WTC11 (cell line): ENCODE measurements at regions not wholly inside any gene's neighbourhood (a gene's known extent, or its start where the extent isn't known, plus 50 kb on each side); places are given as distances from the start of the nearest gene placed in this dataset.

ENCODE experiments used
- ATAC-seq: fragments of 200-7000 bp; cut with Tn5 transposase; 2 replicates; pipeline ENCODE4 v1.10.0; 2021; ENCODE audit warnings: mild to moderate bottlenecking, moderate library complexity
- CTCF ChIA-PET: fragments of 300-600 bp; sonication (Branson Sonifier 250); formaldehyde crosslinking; loops from one replicate; lab custom pipeline; 2021; ENCODE audit warnings: antibody characterized with exemption; lab: Charles Lee
- POLR2A ChIA-PET: fragments of 350-600 bp; sonication (Branson Sonifier 250); formaldehyde crosslinking; loops from one replicate; lab custom pipeline; 2021; ENCODE audit warnings: antibody characterized with exemption; lab: Charles Lee
- DNase-seq: peaks from one replicate; pipeline ENCODE4 v3.0.0; 2021; ENCODE audit warnings: low spot score
- H3K27ac Mint-ChIP-seq: 2 replicates; pipeline ENCODE4 v1.8.0; 2021; ENCODE audit warnings: mixed read lengths
- H3K27me3 Mint-ChIP-seq: 2 replicates; pipeline ENCODE4 v1.8.0; 2021; ENCODE audit warnings: low read depth, mild to moderate bottlenecking, moderate library complexity, mixed read lengths
- H3K36me3 Mint-ChIP-seq: 2 replicates; pipeline ENCODE4 v1.8.0; 2021; ENCODE audit warnings: mixed read lengths
- H3K4me1 Mint-ChIP-seq: 2 replicates; pipeline ENCODE4 v1.8.0; 2022; ENCODE audit warnings: mixed read lengths
- H3K4me3 Mint-ChIP-seq: 2 replicates; pipeline ENCODE4 v1.8.0; 2021; ENCODE audit warnings: mild to moderate bottlenecking, moderate library complexity, mixed read lengths
- H3K9me3 Mint-ChIP-seq: 2 replicates; pipeline ENCODE4 v1.8.0; 2021; ENCODE audit warnings: mixed read lengths
- CREB1 ChIP-seq: sonication (generic); formaldehyde crosslinking; IDR thresholded peaks from 2 replicates; pipeline ENCODE4 v1.8.0; 2023; ENCODE audit warnings: mild to moderate bottlenecking, missing genetic modification reagents
- CREM ChIP-seq: sonication (generic); formaldehyde crosslinking; IDR thresholded peaks from 2 replicates; pipeline ENCODE4 v1.8.1; 2022; ENCODE audit warnings: mild to moderate bottlenecking, missing genetic modification reagents, moderate library complexity
- JUN ChIP-seq: sonication (generic); formaldehyde crosslinking; IDR thresholded peaks from 2 replicates; pipeline ENCODE4 v1.8.0; 2023; ENCODE audit warnings: mild to moderate bottlenecking, missing genetic modification reagents
- KAT7 ChIP-seq: sonication (generic); formaldehyde crosslinking; IDR thresholded peaks from 2 replicates; pipeline ENCODE4 v1.8.1; 2023; ENCODE audit warnings: missing genetic modification reagents, mild to moderate bottlenecking, borderline replicate concordance
- MXD4 ChIP-seq: fragments of 250-450 bp; sonication (Bioruptor Pico); IDR thresholded peaks from 2 replicates; pipeline ENCODE4 v1.8.0; 2021; ENCODE audit warnings: mild to moderate bottlenecking, moderate library complexity, borderline replicate concordance
- RELA ChIP-seq: sonication (generic); formaldehyde crosslinking; IDR thresholded peaks from 2 replicates; pipeline ENCODE4 v1.8.1; 2022; ENCODE audit warnings: missing genetic modification reagents, mild to moderate bottlenecking, borderline replicate concordance
- SMAD4 ChIP-seq: sonication (generic); formaldehyde crosslinking; IDR thresholded peaks from 2 replicates; pipeline ENCODE4 v1.8.0; 2022; ENCODE audit warnings: mild to moderate bottlenecking, missing genetic modification reagents
- SP1 ChIP-seq: sonication (generic); formaldehyde crosslinking; conservative IDR thresholded peaks from 2 replicates; pipeline ENCODE4 v1.8.1; 2022; ENCODE audit warnings: missing genetic modification reagents
- ZNF138 ChIP-seq: sonication (generic); formaldehyde crosslinking; conservative IDR thresholded peaks from 2 replicates; pipeline ENCODE4 v1.8.1; 2022; ENCODE audit warnings: mild to moderate bottlenecking, moderate library complexity, missing genetic modification reagents
- ZNF263 ChIP-seq: sonication (generic); formaldehyde crosslinking; IDR thresholded peaks from 2 replicates; pipeline ENCODE4 v1.8.1; 2022; ENCODE audit warnings: low read depth, mild to moderate bottlenecking, moderate library complexity, missing genetic modification reagents
- ZNF423 ChIP-seq: fragments of 250-450 bp; sonication (Bioruptor Pico); IDR thresholded peaks from 2 replicates; pipeline ENCODE4 v2.1.2; 2022; ENCODE audit warnings: mild to moderate bottlenecking, moderate library complexity
- ZNF671 ChIP-seq: fragments of 250-450 bp; sonication (Bioruptor Pico); IDR thresholded peaks from 2 replicates; pipeline ENCODE4 v1.8.0; 2021; ENCODE audit warnings: mild to moderate bottlenecking
- TF ChIP-seq, protein P1 (sequence below): sonication (generic); formaldehyde crosslinking; IDR thresholded peaks from 2 replicates; pipeline ENCODE4 v1.8.0; 2022; ENCODE audit warnings: missing genetic modification reagents
- TF ChIP-seq, protein P2 (sequence below): fragments of 250-450 bp; sonication (Bioruptor Pico); IDR thresholded peaks from 2 replicates; pipeline ENCODE4 v2.1.2; 2022; ENCODE audit warnings: mild to moderate bottlenecking, moderate library complexity
- TF ChIP-seq, protein P3 (sequence below): fragments of 250-450 bp; sonication (Bioruptor Pico); IDR thresholded peaks from 2 replicates; pipeline ENCODE4 v1.9.0; 2021; ENCODE audit warnings: mild to moderate bottlenecking
- TF ChIP-seq, protein P4 (sequence below): sonication (generic); formaldehyde crosslinking; IDR thresholded peaks from 2 replicates; pipeline ENCODE4 v1.8.0; 2023; ENCODE audit warnings: missing genetic modification reagents, mild to moderate bottlenecking, borderline replicate concordance
- TF ChIP-seq, protein P5 (sequence below): fragments of 250-450 bp; sonication (Bioruptor Pico); IDR thresholded peaks from 2 replicates; pipeline ENCODE4 v1.8.0; 2021; ENCODE audit warnings: mild to moderate bottlenecking
- TF ChIP-seq, protein P6 (sequence below): sonication (generic); formaldehyde crosslinking; IDR thresholded peaks from 2 replicates; pipeline ENCODE4 v1.8.1; 2022; ENCODE audit warnings: mild to moderate bottlenecking, missing genetic modification reagents, moderate library complexity, borderline replicate concordance
- TF ChIP-seq, protein P7 (sequence below): sonication (generic); formaldehyde crosslinking; IDR thresholded peaks from 2 replicates; pipeline ENCODE4 v1.8.0; 2023; ENCODE audit warnings: missing genetic modification reagents
- TF ChIP-seq, protein P8 (sequence below): sonication (generic); formaldehyde crosslinking; IDR thresholded peaks from 2 replicates; pipeline ENCODE4 v1.8.1; 2023; ENCODE audit warnings: mild to moderate bottlenecking, missing genetic modification reagents, moderate library complexity

DNA sequence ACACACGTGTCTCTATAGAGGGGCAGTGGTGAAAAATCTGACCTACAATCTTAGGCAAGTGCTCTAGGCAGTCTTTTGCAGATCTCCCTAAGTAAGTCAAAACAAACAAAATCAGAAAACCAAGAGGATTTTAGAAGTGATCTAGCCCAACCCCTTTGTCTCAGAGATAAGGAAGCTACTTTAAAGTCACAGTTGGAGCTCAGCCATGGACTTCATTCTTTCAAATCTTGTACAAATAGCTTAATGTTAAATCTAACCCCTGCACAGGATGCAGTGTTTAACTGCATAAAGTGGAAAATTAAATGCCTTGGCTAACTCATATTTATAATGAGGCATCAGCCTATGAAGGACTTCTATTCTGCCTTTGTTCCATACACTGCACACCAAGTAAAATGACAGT lies 135.1 kb upstream of the RFX3 start:
- H3K27me3 Mint-ChIP-seq = no peaks in the 10 kb centered on the region
- H3K9me3 Mint-ChIP-seq = no peaks in the 10 kb centered on the region
- H3K4me1 Mint-ChIP-seq = peaks cover 17% of the 10 kb centered on the region
- no peak overlapping the region for H3K4me3 Mint-ChIP-seq
- TF ChIP-seq JUN (CRISPR knock-in tag) (no peak), ZNF671 (no peak), CREB1 (no peak), KAT7 (CRISPR knock-in tag) (no peak), CREM (CRISPR knock-in tag) (no peak), RELA (CRISPR knock-in tag) (no peak), MXD4 (CRISPR knock-in tag) (no peak), SMAD4 (CRISPR knock-in tag) (no peak), ZNF263 (CRISPR knock-in tag) (no peak), ZNF138 (CRISPR knock-in tag) (no peak), SP1 (CRISPR knock-in tag) (no peak), ZNF423 (CRISPR knock-in tag) (no peak)
- TF ChIP-seq, protein P1, sequence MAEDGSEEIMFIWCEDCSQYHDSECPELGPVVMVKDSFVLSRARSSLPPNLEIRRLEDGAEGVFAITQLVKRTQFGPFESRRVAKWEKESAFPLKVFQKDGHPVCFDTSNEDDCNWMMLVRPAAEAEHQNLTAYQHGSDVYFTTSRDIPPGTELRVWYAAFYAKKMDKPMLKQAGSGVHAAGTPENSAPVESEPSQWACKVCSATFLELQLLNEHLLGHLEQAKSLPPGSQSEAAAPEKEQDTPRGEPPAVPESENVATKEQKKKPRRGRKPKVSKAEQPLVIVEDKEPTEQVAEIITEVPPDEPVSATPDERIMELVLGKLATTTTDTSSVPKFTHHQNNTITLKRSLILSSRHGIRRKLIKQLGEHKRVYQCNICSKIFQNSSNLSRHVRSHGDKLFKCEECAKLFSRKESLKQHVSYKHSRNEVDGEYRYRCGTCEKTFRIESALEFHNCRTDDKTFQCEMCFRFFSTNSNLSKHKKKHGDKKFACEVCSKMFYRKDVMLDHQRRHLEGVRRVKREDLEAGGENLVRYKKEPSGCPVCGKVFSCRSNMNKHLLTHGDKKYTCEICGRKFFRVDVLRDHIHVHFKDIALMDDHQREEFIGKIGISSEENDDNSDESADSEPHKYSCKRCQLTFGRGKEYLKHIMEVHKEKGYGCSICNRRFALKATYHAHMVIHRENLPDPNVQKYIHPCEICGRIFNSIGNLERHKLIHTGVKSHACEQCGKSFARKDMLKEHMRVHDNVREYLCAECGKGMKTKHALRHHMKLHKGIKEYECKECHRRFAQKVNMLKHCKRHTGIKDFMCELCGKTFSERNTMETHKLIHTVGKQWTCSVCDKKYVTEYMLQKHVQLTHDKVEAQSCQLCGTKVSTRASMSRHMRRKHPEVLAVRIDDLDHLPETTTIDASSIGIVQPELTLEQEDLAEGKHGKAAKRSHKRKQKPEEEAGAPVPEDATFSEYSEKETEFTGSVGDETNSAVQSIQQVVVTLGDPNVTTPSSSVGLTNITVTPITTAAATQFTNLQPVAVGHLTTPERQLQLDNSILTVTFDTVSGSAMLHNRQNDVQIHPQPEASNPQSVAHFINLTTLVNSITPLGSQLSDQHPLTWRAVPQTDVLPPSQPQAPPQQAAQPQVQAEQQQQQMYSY (CRISPR knock-in tag) = no peak
- TF ChIP-seq, protein P2, sequence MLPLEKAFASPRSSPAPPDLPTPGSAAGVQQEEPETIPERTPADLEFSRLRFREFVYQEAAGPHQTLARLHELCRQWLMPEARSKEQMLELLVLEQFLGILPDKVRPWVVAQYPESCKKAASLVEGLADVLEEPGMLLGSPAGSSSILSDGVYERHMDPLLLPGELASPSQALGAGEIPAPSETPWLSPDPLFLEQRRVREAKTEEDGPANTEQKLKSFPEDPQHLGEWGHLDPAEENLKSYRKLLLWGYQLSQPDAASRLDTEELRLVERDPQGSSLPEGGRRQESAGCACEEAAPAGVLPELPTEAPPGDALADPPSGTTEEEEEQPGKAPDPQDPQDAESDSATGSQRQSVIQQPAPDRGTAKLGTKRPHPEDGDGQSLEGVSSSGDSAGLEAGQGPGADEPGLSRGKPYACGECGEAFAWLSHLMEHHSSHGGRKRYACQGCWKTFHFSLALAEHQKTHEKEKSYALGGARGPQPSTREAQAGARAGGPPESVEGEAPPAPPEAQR (CRISPR knock-in tag) = no peak
- TF ChIP-seq, protein P3, sequence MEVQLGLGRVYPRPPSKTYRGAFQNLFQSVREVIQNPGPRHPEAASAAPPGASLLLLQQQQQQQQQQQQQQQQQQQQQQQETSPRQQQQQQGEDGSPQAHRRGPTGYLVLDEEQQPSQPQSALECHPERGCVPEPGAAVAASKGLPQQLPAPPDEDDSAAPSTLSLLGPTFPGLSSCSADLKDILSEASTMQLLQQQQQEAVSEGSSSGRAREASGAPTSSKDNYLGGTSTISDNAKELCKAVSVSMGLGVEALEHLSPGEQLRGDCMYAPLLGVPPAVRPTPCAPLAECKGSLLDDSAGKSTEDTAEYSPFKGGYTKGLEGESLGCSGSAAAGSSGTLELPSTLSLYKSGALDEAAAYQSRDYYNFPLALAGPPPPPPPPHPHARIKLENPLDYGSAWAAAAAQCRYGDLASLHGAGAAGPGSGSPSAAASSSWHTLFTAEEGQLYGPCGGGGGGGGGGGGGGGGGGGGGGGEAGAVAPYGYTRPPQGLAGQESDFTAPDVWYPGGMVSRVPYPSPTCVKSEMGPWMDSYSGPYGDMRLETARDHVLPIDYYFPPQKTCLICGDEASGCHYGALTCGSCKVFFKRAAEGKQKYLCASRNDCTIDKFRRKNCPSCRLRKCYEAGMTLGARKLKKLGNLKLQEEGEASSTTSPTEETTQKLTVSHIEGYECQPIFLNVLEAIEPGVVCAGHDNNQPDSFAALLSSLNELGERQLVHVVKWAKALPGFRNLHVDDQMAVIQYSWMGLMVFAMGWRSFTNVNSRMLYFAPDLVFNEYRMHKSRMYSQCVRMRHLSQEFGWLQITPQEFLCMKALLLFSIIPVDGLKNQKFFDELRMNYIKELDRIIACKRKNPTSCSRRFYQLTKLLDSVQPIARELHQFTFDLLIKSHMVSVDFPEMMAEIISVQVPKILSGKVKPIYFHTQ (CRISPR knock-in tag) = no peak
- TF ChIP-seq, protein P4, sequence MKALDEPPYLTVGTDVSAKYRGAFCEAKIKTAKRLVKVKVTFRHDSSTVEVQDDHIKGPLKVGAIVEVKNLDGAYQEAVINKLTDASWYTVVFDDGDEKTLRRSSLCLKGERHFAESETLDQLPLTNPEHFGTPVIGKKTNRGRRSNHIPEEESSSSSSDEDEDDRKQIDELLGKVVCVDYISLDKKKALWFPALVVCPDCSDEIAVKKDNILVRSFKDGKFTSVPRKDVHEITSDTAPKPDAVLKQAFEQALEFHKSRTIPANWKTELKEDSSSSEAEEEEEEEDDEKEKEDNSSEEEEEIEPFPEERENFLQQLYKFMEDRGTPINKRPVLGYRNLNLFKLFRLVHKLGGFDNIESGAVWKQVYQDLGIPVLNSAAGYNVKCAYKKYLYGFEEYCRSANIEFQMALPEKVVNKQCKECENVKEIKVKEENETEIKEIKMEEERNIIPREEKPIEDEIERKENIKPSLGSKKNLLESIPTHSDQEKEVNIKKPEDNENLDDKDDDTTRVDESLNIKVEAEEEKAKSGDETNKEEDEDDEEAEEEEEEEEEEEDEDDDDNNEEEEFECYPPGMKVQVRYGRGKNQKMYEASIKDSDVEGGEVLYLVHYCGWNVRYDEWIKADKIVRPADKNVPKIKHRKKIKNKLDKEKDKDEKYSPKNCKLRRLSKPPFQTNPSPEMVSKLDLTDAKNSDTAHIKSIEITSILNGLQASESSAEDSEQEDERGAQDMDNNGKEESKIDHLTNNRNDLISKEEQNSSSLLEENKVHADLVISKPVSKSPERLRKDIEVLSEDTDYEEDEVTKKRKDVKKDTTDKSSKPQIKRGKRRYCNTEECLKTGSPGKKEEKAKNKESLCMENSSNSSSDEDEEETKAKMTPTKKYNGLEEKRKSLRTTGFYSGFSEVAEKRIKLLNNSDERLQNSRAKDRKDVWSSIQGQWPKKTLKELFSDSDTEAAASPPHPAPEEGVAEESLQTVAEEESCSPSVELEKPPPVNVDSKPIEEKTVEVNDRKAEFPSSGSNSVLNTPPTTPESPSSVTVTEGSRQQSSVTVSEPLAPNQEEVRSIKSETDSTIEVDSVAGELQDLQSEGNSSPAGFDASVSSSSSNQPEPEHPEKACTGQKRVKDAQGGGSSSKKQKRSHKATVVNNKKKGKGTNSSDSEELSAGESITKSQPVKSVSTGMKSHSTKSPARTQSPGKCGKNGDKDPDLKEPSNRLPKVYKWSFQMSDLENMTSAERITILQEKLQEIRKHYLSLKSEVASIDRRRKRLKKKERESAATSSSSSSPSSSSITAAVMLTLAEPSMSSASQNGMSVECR (CRISPR knock-in tag) = no peak
- TF ChIP-seq, protein P5, sequence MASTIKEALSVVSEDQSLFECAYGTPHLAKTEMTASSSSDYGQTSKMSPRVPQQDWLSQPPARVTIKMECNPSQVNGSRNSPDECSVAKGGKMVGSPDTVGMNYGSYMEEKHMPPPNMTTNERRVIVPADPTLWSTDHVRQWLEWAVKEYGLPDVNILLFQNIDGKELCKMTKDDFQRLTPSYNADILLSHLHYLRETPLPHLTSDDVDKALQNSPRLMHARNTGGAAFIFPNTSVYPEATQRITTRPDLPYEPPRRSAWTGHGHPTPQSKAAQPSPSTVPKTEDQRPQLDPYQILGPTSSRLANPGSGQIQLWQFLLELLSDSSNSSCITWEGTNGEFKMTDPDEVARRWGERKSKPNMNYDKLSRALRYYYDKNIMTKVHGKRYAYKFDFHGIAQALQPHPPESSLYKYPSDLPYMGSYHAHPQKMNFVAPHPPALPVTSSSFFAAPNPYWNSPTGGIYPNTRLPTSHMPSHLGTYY = no peak
- TF ChIP-seq, protein P6, sequence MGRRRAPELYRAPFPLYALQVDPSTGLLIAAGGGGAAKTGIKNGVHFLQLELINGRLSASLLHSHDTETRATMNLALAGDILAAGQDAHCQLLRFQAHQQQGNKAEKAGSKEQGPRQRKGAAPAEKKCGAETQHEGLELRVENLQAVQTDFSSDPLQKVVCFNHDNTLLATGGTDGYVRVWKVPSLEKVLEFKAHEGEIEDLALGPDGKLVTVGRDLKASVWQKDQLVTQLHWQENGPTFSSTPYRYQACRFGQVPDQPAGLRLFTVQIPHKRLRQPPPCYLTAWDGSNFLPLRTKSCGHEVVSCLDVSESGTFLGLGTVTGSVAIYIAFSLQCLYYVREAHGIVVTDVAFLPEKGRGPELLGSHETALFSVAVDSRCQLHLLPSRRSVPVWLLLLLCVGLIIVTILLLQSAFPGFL = no peak
- TF ChIP-seq, protein P7, sequence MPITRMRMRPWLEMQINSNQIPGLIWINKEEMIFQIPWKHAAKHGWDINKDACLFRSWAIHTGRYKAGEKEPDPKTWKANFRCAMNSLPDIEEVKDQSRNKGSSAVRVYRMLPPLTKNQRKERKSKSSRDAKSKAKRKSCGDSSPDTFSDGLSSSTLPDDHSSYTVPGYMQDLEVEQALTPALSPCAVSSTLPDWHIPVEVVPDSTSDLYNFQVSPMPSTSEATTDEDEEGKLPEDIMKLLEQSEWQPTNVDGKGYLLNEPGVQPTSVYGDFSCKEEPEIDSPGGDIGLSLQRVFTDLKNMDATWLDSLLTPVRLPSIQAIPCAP (CRISPR knock-in tag) = no peak
- TF ChIP-seq, protein P8, sequence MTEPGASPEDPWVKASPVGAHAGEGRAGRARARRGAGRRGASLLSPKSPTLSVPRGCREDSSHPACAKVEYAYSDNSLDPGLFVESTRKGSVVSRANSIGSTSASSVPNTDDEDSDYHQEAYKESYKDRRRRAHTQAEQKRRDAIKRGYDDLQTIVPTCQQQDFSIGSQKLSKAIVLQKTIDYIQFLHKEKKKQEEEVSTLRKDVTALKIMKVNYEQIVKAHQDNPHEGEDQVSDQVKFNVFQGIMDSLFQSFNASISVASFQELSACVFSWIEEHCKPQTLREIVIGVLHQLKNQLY (CRISPR knock-in tag) = no peak
- TF ChIP-seq, all 79 proteins: peak for 0
- H3K36me3 Mint-ChIP-seq = no peaks in the 10 kb centered on the region
- CTCF ChIA-PET = no interaction called here
- ATAC-seq = no peak
- no peak for DNase-seq
- H3K27ac Mint-ChIP-seq = no peak overlapping the region
- POLR2A ChIA-PET = no interaction called here
